ENCODE measurements at regions not wholly inside any gene's neighbourhood (a gene's known extent, or its start where the extent isn't known, plus 50 kb on each side); places are given as distances from the start of the nearest gene placed in this dataset.

DNA sequence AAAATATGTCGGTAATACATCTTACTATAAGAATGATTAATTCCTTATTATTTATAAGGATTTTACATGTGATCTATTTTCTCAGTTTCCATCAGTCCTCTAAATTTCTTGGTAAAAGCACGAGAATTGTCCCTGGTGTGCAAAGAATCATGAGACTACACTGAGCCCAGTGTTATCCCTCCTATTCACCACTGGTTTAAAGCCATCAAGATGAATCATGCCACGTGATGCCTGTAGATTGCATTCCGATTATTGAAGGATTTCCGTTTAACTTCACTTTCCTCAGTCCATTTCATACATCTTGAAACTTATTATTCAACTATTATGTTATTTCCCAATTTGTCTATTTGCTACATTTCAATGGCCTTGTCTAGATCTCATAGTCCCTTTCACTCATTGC lies 601.9 kb downstream of the GALC start:
- Histone ChIP-seq H3K27me3 (ENCODE audit: control insufficient read depth, insufficient read depth, low read length) (no peaks in the 10 kb centered on the region), H3K4me1 (ENCODE audit: control insufficient read depth, insufficient read depth, low read length) (no peaks in the 10 kb centered on the region), H3K36me3 (ENCODE audit: control insufficient read depth, insufficient read depth, low read length) (no peaks in the 10 kb centered on the region), H3K4me3 (ENCODE audit: low read depth in 2 of 2, low read length in 2 of 2) (no peak overlapping the region), H3K9me3 (ENCODE audit: control insufficient read depth, insufficient read depth, low read depth, low read length) (no peaks in the 10 kb centered on the region), H3K27ac (ENCODE audit: low read length) (no peak overlapping the region)
- ChIA-PET POLR2A (no interaction called here), CTCF (no interaction called here)
- DNase-seq (ENCODE audit: low read depth, low spot score) (no peak), ATAC-seq (no peak)
- TF ChIP-seq, protein P1, sequence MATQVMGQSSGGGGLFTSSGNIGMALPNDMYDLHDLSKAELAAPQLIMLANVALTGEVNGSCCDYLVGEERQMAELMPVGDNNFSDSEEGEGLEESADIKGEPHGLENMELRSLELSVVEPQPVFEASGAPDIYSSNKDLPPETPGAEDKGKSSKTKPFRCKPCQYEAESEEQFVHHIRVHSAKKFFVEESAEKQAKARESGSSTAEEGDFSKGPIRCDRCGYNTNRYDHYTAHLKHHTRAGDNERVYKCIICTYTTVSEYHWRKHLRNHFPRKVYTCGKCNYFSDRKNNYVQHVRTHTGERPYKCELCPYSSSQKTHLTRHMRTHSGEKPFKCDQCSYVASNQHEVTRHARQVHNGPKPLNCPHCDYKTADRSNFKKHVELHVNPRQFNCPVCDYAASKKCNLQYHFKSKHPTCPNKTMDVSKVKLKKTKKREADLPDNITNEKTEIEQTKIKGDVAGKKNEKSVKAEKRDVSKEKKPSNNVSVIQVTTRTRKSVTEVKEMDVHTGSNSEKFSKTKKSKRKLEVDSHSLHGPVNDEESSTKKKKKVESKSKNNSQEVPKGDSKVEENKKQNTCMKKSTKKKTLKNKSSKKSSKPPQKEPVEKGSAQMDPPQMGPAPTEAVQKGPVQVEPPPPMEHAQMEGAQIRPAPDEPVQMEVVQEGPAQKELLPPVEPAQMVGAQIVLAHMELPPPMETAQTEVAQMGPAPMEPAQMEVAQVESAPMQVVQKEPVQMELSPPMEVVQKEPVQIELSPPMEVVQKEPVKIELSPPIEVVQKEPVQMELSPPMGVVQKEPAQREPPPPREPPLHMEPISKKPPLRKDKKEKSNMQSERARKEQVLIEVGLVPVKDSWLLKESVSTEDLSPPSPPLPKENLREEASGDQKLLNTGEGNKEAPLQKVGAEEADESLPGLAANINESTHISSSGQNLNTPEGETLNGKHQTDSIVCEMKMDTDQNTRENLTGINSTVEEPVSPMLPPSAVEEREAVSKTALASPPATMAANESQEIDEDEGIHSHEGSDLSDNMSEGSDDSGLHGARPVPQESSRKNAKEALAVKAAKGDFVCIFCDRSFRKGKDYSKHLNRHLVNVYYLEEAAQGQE (IDR thresholded peaks at IDR 0.05; ENCODE audit: insufficient read depth in 1 of 2, low read depth in 2 of 2, low read length in 1 of 2): no peak
- BruUV-seq (replicated peaks): no TSS peak
- in situ Hi-C loops (cut with HindIII; ENCODE audit: low pct_unique_long_range_greater_than_20kb, low sequenced_read_pairs): no loop called here
- intact Hi-C loops (cut with micrococcal nuclease; ENCODE audit: unreplicated experiment): no loop called here

DNA sequence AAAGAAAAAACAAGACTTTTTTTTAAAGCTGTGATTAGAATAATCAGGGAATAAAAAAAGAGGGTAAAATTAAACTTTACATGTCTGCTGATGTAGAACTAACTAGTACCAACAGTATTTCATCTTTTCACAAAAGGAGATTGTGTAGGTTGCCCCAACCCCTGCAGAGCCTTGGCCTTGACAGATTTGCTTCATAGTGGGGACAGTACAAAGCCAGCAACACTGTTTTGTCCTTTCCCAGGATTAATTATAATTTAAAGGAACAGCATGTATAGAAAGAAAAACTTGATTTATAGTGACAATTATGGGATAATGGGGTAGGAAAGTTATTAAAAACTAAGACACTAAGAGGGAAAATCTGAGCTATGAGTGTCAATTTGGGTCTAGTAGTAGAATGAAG lies 604.0 kb downstream of the GALC start:
- intact Hi-C loops (cut with micrococcal nuclease; ENCODE audit: unreplicated experiment): no loop called here
- no peak for ATAC-seq
- CTCF ChIA-PET: no interaction called here

More for the DNA sequence above, 604.0 kb downstream of the GALC start:
- POLR2A ChIA-PET: no interaction called here
- BruUV-seq (replicated peaks): no TSS peak
- no peaks in the 10 kb centered on the region for H3K9me3 ChIP-seq (ENCODE audit: control insufficient read depth, insufficient read depth, low read depth, low read length)
- H3K4me3 ChIP-seq (ENCODE audit: low read depth in 2 of 2, low read length in 2 of 2): no peak overlapping the region
- no peaks in the 10 kb centered on the region for H3K36me3 ChIP-seq (ENCODE audit: control insufficient read depth, insufficient read depth, low read length)
- H3K4me1 ChIP-seq (ENCODE audit: control insufficient read depth, insufficient read depth, low read length): no peaks in the 10 kb centered on the region
- no peak for DNase-seq (ENCODE audit: low read depth, low spot score)
- TF ChIP-seq, protein P2, sequence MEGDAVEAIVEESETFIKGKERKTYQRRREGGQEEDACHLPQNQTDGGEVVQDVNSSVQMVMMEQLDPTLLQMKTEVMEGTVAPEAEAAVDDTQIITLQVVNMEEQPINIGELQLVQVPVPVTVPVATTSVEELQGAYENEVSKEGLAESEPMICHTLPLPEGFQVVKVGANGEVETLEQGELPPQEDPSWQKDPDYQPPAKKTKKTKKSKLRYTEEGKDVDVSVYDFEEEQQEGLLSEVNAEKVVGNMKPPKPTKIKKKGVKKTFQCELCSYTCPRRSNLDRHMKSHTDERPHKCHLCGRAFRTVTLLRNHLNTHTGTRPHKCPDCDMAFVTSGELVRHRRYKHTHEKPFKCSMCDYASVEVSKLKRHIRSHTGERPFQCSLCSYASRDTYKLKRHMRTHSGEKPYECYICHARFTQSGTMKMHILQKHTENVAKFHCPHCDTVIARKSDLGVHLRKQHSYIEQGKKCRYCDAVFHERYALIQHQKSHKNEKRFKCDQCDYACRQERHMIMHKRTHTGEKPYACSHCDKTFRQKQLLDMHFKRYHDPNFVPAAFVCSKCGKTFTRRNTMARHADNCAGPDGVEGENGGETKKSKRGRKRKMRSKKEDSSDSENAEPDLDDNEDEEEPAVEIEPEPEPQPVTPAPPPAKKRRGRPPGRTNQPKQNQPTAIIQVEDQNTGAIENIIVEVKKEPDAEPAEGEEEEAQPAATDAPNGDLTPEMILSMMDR (IDR thresholded peaks at IDR 0.05): no peak
- TF ChIP-seq, protein P1 (IDR thresholded peaks at IDR 0.05; ENCODE audit: insufficient read depth in 1 of 2, low read depth in 2 of 2, low read length in 1 of 2): no peak
- no peak for TF ChIP-seq SIN3A (IDR thresholded peaks at IDR 0.05; ENCODE audit: borderline replicate concordance, insufficient read depth, low read depth, low read length)
- no peak for TF ChIP-seq TCF7L2 (IDR thresholded peaks at IDR 0.05; ENCODE audit: low read depth, low read length)
- no peak for TF ChIP-seq POLR2AphosphoS5 (IDR thresholded peaks at IDR 0.05; ENCODE audit: low read depth, low read length)
- no peaks in the 10 kb centered on the region for H3K27me3 ChIP-seq (ENCODE audit: control insufficient read depth, insufficient read depth, low read length)
- in situ Hi-C loops (cut with HindIII; ENCODE audit: low pct_unique_long_range_greater_than_20kb, low sequenced_read_pairs): no loop called here
- H3K27ac ChIP-seq (ENCODE audit: low read length): no peak overlapping the region

All from Panc1 (cell line).